B cell (primary cell): ENCODE measurements at regions not wholly inside any gene's neighbourhood (a gene's known extent, or its start where the extent isn't known, plus 50 kb on each side); places are given as distances from the start of the nearest gene placed in this dataset.

Experiments used
- ATAC-seq: fragments of 200-7000 bp; cut with Tn5 transposase; one replicate; pipeline ENCODE4 v1.10.0; 2021; ENCODE audit warnings: low read depth, mild to moderate bottlenecking, moderate number of reproducible peaks, moderate library complexity
- CTCF ChIA-PET: fragments of 350-600 bp; sonication (Branson Sonifier 250); formaldehyde crosslinking; loops from one replicate; lab custom pipeline; 2021; ENCODE audit warnings: antibody characterized with exemption, inconsistent platforms; lab: Charles Lee
- POLR2A ChIA-PET: fragments of 350-600 bp; sonication (Branson Sonifier 250); formaldehyde crosslinking; loops from one replicate; lab custom pipeline; 2021; ENCODE audit warnings: antibody characterized with exemption; lab: Charles Lee
- DNase-seq: peaks from one replicate; pipeline ENCODE4 v3.0.0; 2013
- H2AFZ ChIP-seq: 2 replicates; pipeline ENCODE4 v1.6.1; 2012; ENCODE audit warnings: mild to moderate bottlenecking, low read depth, low read length; ENCODE audit not compliant: insufficient read depth, poor library complexity, severe bottlenecking
- H3K27ac ChIP-seq, 2 donors: 1 replicate in 1 of 2; 2 replicates in 1 of 2; pipeline ENCODE4 v1.5.1; 2012 to 2013; ENCODE audit warnings: low read length in 2 of 2, mild to moderate bottlenecking in 2 of 2, moderate library complexity in 1 of 2
- H3K27me3 ChIP-seq, 4 experiments: fragments of 200-600 bp in 1 of 4; sonication (generic) in 1 of 4; replicated peaks in 1 of 4; 1 replicate in 2 of 4; 2 replicates in 2 of 4; pipeline versions ENCODE4 v1.6.1 to v1.7.0; 2013 to 2016; ENCODE audit warnings: low read length in 3 of 4, mild to moderate bottlenecking in 2 of 4, mixed read lengths in 1 of 4, moderate library complexity in 1 of 4; ENCODE audit not compliant: insufficient read depth in 4 of 4, control insufficient read depth in 3 of 4; ENCODE audit errors: control extremely low read depth in 1 of 4
- H3K36me3 ChIP-seq, 2 experiments: replicated peaks in 1 of 2; 1 replicate in 1 of 2; 2 replicates in 1 of 2; pipeline versions ENCODE4 v1.6.1 to v1.7.1; 2013; ENCODE audit warnings: low read length in 1 of 2; ENCODE audit not compliant: insufficient read depth in 2 of 2, control insufficient read depth in 1 of 2; ENCODE audit errors: control extremely low read depth in 1 of 2, extremely low read depth in 1 of 2
- H3K4me1 ChIP-seq, 2 donors: fragments of 200-600 bp in 1 of 2; sonication (generic) in 1 of 2; 1 replicate in 1 of 2; 2 replicates in 1 of 2; pipeline versions ENCODE4 v1.5.1 to v1.6.1; 2013 to 2017; ENCODE audit warnings: low read length in 2 of 2; ENCODE audit not compliant: control insufficient read depth in 2 of 2, insufficient read depth in 2 of 2
- H3K4me2 ChIP-seq: replicated peaks from 2 replicates; pipeline ENCODE3; 2012; ENCODE audit warnings: mild to moderate bottlenecking, low read depth, low read length; ENCODE audit not compliant: poor library complexity, severe bottlenecking
- H3K4me3 ChIP-seq, 5 experiments: fragments of 200-600 bp in 1 of 5; sonication (generic) in 1 of 5; 1 replicate in 3 of 5; 2 replicates in 2 of 5; pipeline versions ENCODE4 v1.5.1 to v1.7.0; 2011 to 2016; ENCODE audit warnings: low read length in 4 of 5, mild to moderate bottlenecking in 4 of 5, low read depth in 2 of 5, control low read depth in 1 of 5, moderate library complexity in 1 of 5; ENCODE audit not compliant: insufficient read depth in 1 of 5; ENCODE audit errors: control extremely low read depth in 1 of 5, extremely low read depth in 1 of 5
- H3K79me2 ChIP-seq: fragments of 200-600 bp; sonication (generic); one replicate; pipeline ENCODE4 v1.6.0; 2016; ENCODE audit warnings: low read length; ENCODE audit not compliant: control insufficient read depth, insufficient read depth
- H3K9ac ChIP-seq: fragments of 200-600 bp; sonication (generic); 2 replicates; pipeline ENCODE4 v1.6.1; 2017; ENCODE audit warnings: mild to moderate bottlenecking, low read length, moderate library complexity
- H3K9me3 ChIP-seq, 3 donors: one replicate each; pipeline versions ENCODE4 v1.6.1 to v1.7.1; 2013; ENCODE audit warnings: low read length in 2 of 3; ENCODE audit not compliant: control insufficient read depth in 2 of 3, insufficient read depth in 1 of 3; ENCODE audit errors: control extremely low read depth in 1 of 3
- H4K20me1 ChIP-seq: 2 replicates; pipeline ENCODE4 v1.6.0; 2012; ENCODE audit warnings: mild to moderate bottlenecking, low read length; ENCODE audit not compliant: insufficient read depth, control insufficient read depth, poor library complexity, severe bottlenecking
- H3K27ac Mint-ChIP-seq: one replicate; pipeline ENCODE4 v1.8.0; 2021; ENCODE audit warnings: mixed read lengths
- H3K27me3 Mint-ChIP-seq: one replicate; pipeline ENCODE4 v1.8.0; 2021; ENCODE audit warnings: mixed read lengths
- H3K4me1 Mint-ChIP-seq: one replicate; pipeline ENCODE4 v1.8.0; 2021; ENCODE audit warnings: mixed read lengths
- H3K4me3 Mint-ChIP-seq: one replicate; pipeline ENCODE4 v1.8.0; 2021; ENCODE audit warnings: mixed read lengths
- H3K9me3 Mint-ChIP-seq: one replicate; pipeline ENCODE4 v1.8.0; 2022; ENCODE audit warnings: mixed read lengths; ENCODE audit not compliant: insufficient read depth
- EZH2 ChIP-seq: IDR thresholded peaks from 2 replicates; pipeline ENCODE4 v1.6.1; 2012; ENCODE audit warnings: borderline replicate concordance, low read depth, mild to moderate bottlenecking, moderate library complexity, low read length; ENCODE audit not compliant: insufficient read depth, poor library complexity, severe bottlenecking
- WGBS: methylation state at CpG from one replicate; pipeline ENCODE4 v1.1.5; 2013; ENCODE audit warnings: missing lambda C conversion rate; ENCODE audit not compliant: insufficient coverage; 5-methylcytosine and 5-hydroxymethylcytosine counted together
- intact Hi-C: fragments of 100-400 bp; cut with micrococcal nuclease; formaldehyde crosslinking; loops from one replicate; pipeline ENCODE4 v1.10.0; 2022
- TF ChIP-seq, protein P1 (sequence below): fragments of 200-600 bp; IDR thresholded peaks from one replicate; pipeline ENCODE4 v1.8.0; 2022; ENCODE audit warnings: antibody characterized with exemption, mild to moderate bottlenecking

DNA sequence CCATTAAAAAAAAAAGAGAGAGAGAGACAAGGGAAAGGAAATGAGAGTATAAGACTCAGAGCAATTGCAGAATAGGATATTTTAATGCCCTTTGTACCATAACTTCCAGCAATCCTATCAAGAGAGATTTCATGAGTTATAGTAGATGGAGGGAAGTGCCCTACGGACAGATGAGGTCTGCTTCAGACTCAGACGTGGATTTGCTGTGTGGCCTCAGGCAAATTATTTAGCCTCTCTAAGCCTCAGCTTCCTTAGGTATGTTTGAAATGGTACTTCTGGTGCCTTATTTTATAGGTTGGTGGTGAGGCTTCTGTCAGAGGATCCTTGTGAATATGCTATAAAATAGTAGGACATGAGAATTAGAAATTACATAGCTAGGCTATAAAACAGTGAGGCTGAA, 448.2 kb downstream of the EDEM1 start:
- TF ChIP-seq, protein P1, sequence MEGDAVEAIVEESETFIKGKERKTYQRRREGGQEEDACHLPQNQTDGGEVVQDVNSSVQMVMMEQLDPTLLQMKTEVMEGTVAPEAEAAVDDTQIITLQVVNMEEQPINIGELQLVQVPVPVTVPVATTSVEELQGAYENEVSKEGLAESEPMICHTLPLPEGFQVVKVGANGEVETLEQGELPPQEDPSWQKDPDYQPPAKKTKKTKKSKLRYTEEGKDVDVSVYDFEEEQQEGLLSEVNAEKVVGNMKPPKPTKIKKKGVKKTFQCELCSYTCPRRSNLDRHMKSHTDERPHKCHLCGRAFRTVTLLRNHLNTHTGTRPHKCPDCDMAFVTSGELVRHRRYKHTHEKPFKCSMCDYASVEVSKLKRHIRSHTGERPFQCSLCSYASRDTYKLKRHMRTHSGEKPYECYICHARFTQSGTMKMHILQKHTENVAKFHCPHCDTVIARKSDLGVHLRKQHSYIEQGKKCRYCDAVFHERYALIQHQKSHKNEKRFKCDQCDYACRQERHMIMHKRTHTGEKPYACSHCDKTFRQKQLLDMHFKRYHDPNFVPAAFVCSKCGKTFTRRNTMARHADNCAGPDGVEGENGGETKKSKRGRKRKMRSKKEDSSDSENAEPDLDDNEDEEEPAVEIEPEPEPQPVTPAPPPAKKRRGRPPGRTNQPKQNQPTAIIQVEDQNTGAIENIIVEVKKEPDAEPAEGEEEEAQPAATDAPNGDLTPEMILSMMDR, result no peak
- TF ChIP-seq EZH2, result no peak
- Mint-ChIP-seq H3K27ac (no peak overlapping the region), H3K9me3 (peaks cover 6% of the 10 kb centered on the region), H3K4me3 (no peak overlapping the region), H3K27me3 (no peaks in the 10 kb centered on the region), H3K4me1 (no peaks in the 10 kb centered on the region)
- no peak overlapping the region for H2AFZ ChIP-seq
- WGBS, result no CpG with 5 or more reads among the region's 2 CpGs
- H3K36me3 ChIP-seq, result no peaks in the 10 kb centered on the region
- H4K20me1 ChIP-seq, result no peaks in the 10 kb centered on the region
- H3K27me3 ChIP-seq, result no peaks in the 10 kb centered on the region
- no peaks in the 10 kb centered on the region for H3K4me1 ChIP-seq
- no peak overlapping the region for H3K4me2 ChIP-seq
- DNase-seq (no peak), ATAC-seq (no peak)
- ChIA-PET CTCF (no interaction called here), POLR2A (no interaction called here)
- H3K79me2 ChIP-seq, result no peaks in the 10 kb centered on the region
- H3K27ac ChIP-seq, result no peak overlapping the region
- no peak overlapping the region for H3K9ac ChIP-seq
- no peak overlapping the region for H3K4me3 ChIP-seq
- peaks cover 1 to 6% (median 2%) of the 10 kb centered on the region in 3 donors for H3K9me3 ChIP-seq
- intact Hi-C loops, result no loop called here

DNA sequence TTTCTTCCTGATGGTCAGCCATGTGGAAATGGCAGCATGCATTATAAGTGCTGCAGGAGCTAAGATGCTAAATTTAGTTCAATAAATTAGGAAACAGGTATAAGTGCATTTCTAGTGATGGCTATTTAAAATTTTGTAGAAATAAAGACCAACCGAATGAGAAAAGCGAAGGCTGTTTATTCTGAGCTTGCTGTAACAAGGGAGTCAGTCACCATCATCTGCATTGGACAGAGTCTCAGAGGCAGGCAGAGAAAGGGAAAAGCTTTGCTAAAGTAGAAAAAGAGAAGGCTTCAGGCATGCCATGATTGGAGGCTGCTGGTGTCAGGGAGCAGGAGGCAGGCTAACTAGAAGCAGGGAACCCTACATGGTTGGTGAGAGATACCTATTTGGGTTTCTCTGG, 451.0 kb downstream of the EDEM1 start:
- Histone ChIP-seq H3K79me2 (no peaks in the 10 kb centered on the region), H3K36me3 (no peaks in the 10 kb centered on the region), H3K4me3 (no peak overlapping the region), H3K27ac (no peak overlapping the region), H3K4me2 (no peak overlapping the region), H3K9me3 (peaks cover 1 to 6% (median 2%) of the 10 kb centered on the region in 3 donors), H2AFZ (no peak overlapping the region), H3K4me1 (no peaks in the 10 kb centered on the region), H3K9ac (no peak overlapping the region), H3K27me3 (no peaks in the 10 kb centered on the region), H4K20me1 (no peaks in the 10 kb centered on the region)
- ChIA-PET CTCF (no interaction called here), POLR2A (no interaction called here)
- Mint-ChIP-seq H3K27me3 (no peaks in the 10 kb centered on the region), H3K9me3 (peaks cover 6% of the 10 kb centered on the region), H3K4me3 (no peak overlapping the region), H3K4me1 (no peaks in the 10 kb centered on the region), H3K27ac (no peak overlapping the region)
- 100% methylated on average over 2 of the region's 2 CpGs for WGBS
- TF ChIP-seq EZH2, result no peak
- TF ChIP-seq, protein P1, result no peak
- intact Hi-C loops, result no loop called here
- ATAC-seq, result no peak
- DNase-seq, result no peak
